COLO668 (cell line): ENCODE measurements at regions not wholly inside any gene's neighbourhood (a gene's known extent, or its start where the extent isn't known, plus 50 kb on each side); places are given as distances from the start of the nearest gene placed in this dataset.

Experiments used
- DNase-seq: peaks from one replicate; lab custom pipeline; 2025; ENCODE audit not compliant: unreplicated experiment; lab: John Stamatoyannopoulos, UW

- no peak for DNase-seq
Measured at GRCh38 chr20:58139849-58140786, 88.3 kb downstream of the ANKRD60 start.

- DNase-seq: no peak
Measured at GRCh38 chr20:58138395-58138794, 90.1 kb downstream of the ANKRD60 start.

DNA sequence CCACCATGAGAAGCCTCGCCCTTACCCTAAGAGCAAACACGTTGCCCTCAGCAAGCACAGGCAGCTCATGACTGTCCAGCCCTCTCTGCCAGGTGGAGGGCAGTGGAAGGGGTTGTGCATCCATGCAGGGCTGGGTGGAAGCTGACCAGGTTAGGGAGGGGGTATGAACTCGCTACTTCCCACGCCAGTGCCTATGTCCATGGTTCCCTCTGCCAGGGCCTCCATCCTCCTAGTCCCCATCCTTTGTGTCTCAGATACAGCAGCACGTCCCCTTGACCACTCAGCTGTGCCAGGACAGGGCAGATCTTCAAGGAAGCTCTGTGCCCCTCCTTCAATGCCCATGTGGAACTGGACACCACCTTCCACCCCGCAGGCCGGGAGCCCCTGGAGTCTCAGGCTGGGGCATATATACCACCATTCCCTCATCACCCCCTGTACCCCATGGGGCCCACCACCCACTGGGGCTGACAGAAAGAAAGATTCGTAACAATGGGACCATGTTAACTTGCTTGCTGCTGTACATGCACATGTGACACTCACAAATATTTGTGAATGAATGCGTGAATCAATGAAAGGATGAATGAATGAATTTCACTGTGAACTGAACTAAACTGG is 90.7 kb downstream of the ANKRD60 start:
- DNase-seq: no peak

- DNase-seq: no peak
Measured at GRCh38 chr20:58137236-58137635, 91.2 kb downstream of the ANKRD60 start.

DNA sequence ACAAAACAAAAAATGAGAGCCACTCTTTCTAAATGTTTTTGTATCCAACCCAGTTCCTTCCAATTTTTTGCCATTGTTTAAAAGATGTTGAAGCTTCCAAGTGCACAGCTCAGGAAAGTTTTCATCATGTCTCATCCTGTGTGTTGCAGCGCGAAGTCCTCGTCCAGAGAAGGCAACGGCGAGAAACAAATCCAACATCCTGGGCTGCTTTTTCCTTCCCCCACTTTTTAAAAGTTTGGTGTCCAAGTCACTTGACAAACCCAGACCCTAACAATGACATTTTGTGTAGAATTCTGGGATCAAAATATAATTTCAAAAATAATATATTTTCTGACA is 92.3 kb downstream of the ANKRD60 start:
- no peak for DNase-seq

DNA sequence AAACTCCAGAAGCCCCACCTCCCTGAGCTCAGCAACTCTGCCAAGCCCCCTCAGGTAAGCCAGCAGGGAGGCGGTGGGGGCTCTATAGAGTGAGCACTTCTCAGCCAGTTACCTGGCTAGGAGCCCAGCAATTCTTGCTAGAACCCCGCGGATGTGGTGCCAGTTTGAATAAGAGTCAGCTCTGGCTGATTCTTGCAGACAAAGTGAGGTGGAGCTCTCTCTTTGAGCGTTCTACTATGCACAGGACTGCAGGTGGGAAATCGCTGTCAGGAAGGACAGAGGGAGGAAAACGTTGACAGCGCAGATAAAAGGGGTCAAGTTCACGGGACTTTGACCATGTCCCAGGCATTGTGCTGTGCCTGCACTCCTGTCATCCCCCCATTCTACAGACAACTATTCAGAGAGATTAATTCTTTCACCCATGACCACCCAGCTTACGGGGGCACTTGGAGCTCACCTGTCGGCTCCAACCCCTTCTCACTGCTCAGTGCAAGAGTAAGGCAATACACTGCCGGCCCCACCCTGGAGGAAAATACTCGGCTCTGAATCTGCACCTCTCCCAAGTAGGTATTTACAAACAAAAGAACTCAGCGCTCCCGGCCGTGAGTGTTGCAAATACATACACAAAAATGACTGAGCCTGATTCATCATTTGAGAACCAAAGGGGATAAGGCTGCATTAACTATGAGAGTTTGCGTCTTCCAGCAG is 92.9 kb downstream of the ANKRD60 start:
- no peak for DNase-seq

DNA sequence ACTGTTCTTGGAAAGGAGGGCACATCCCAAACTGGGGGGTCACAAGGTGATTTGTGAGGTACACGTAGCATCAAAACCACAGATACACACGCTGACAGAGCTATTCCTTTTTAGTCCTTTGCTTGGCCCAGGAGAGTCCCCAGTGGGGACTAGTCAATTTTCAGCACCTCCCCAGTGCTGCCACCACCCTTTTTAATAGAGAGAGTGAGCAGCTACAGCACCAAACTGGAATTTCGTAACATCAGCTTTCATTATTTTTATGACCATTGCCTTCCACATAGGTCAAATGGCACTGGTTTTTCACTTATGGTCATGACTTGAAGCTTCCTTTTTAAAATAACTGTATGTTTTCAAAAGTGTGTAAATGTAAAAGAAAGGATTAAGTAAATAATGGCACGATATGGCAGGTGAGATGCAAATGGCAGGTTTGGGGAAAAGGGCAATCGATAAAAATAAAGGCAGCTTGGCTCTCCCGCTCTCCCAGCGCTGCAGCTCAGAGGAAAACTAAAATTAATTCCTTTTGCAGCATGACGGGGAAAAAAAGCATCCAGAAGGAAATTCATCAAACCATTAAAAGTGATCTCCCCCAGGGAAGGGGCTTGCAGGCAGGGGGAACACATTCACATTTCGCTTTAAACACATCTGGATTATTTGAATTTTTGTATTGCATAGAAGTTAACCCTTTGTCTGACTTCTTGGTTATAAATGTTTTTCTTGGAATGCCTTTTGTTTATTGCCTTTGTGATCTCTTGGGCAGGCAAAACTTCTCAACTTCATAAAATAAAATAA is 95.2 kb downstream of the ANKRD60 start:
- no peak for DNase-seq

DNA sequence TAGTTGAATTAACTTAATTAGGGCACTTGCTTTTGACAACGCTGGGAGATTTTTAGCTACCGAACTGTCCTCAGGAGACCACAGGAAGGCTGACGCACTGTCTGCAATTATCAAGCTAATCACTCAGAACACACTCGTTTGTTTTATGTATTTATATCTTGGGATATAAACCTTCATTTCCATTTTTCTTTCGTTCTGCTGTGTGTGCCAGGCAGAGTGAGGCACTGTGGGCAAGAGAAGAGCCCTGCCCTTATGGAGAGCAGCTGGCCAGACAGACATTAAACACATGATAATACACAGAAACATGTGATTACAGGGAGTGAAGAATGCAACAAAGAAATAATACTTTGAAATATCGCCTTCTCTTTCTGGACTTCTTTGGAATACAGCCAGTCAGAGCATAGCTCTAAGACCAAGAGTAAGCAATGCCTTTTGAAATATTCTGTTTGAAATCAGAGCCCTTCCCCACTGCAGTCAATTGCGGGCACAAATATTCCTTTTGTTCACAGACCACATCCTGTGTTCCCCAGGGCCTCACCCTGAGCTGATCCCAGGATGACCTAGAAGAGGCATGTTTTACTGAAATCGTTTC is 96.8 kb downstream of the ANKRD60 start:
- no peak for DNase-seq

- no peak for DNase-seq
Measured at GRCh38 chr20:58131151-58131550, 97.3 kb downstream of the ANKRD60 start.

- no peak for DNase-seq
Measured at GRCh38 chr20:58130581-58130980, 97.9 kb downstream of the ANKRD60 start.

GRCh38 chr20:58130156-58130555 is 98.3 kb downstream of the ANKRD60 start:
- DNase-seq: no peak

DNA sequence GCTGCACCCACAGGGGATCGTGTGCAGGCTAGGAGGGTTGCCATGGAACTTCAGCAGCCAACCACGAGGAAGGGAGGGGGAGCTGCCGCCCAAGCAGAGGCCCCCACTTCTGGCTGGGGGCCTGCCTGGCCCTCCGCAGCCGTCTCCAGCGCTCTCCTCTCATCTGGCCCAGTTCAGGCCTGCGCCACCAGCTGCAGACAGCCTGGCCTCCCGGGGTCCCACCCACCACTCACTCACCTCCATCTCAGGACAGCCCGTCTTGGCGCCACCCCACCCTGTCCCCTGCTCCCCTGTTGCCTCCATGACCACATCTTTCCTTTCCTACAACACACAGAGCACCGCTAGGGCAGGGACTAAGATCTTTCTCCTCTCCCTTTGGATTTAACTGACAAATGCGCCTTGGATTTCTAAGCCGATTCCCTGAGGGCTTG is 98.7 kb downstream of the ANKRD60 start:
- DNase-seq: no peak

DNA sequence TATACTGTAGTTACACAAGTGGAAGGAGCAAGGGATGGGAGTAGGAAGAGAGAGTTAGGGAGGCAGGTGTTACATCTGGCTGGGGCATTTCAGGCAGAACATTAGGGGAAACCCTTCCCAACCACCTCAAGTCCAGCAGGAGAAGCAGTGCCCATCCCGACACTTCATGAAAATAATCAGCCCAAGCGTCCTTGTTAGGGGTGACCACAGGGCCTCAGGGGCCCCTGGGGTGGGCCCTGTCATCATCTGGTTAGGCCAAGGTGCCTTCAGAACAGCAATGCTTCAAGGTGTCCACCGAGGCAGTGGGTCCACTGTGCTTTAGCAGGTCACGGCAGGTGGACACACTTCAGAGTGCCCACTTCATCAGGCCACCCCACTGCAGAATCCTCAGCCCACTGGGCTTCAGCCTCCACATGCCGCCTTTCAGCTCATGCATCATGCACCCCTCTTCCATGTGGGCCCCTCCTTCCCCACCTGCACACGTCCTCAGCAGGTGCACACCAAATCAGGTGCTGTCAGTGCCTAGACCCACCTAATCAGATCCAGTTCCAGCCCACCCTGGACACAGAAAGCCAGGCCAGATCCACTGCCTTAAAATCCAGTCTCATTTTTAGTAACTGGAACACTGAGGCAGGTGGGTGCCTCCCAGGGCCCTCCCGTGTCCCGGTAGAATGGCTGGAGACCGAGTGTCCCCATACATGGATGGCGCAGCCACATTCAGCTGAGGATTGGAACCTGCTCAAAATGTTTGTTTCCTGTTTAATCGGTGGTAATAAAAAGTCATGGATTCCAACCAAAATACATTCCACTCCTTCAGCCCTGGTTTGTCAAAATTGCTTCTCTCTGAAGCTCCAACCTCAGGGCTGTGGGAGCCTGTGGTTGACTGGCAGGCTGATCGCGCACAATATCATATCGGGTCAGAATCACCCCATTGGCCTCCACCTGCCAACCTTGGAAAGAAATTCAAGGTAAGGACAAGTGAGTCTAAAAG is 99.5 kb downstream of the ANKRD60 start:
- no peak for DNase-seq

DNA sequence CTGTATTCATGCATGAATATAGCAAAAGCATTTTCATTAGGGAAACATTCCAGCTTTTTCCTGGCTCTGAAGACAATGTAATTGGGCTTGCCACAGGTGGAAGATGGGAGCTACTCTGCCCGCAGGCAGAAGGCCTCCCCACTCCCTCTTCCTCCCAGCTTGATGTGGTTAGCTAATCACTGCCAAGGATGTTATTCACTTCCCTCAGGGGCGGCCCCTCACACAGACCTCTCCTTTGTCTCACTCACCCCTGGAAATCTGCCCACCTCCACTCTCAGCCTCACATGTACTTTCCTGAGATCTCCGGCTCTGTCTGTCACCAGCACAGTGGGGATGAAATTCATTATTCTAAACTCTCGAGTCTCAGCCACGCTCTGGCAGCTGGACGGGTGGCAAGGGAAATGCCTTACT is 100.7 kb downstream of the ANKRD60 start:
- no peak for DNase-seq

DNA sequence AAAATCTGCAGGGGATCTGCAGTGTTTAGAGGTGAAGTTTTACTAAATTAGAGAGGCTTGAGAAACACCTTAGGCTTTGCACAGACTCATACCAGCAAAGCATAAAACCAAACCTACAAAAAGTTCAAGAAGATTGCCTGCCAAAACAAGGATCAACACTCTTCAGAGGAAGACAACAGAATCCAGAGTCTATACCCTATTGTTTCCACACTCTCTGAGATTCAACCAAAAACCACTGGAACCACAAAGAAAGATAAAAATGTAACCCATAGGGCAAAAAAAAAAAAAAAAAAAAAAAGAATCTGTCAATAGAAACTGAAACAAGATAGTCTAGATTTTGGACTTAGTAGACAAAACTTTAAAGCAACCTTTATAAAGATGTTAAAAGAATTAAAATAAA is 102.7 kb downstream of the ANKRD60 start:
- DNase-seq: no peak

- no peak for DNase-seq
Measured at GRCh38 chr20:58117944-58118343, 110.5 kb downstream of the ANKRD60 start.

DNA sequence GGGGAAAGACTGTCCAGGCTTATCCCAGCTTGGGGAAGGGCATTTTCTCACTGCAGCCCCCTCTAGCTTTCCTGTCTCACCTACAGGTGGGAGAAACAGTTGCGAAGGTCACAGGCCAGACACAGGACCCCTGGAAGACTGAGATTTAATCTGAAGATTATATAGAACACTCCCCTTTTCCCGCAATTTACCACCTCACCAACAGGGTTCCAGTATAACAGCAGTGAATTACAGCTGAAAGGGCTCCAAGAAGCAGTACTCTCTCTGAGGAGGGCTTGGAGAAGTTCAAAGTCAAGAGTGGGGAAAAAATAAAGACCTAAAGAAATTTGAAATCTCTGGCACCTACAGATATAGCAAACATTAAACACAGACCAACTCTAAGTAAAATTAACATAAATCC is 111.9 kb downstream of the ANKRD60 start:
- DNase-seq: no peak

DNA sequence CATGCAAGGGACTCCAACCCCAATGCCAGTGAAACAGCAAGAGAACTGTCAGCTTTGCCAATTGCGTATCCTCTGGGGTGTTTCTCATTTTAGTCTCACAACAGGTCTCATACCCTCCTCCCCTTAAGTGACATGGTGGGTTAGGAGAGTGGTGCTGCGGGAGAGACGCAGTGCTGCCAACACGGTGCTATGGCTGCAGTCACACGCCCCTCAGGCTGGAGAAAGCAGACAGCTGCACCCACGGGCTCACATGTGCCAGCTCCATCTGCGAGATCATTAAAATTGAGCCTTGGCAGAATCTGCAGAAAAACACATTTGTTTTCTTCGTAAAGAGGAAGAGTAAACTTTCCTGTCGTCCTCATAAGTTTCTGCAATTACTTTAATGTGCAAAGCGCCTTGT is 114.7 kb downstream of the ANKRD60 start:
- no peak for DNase-seq

DNA sequence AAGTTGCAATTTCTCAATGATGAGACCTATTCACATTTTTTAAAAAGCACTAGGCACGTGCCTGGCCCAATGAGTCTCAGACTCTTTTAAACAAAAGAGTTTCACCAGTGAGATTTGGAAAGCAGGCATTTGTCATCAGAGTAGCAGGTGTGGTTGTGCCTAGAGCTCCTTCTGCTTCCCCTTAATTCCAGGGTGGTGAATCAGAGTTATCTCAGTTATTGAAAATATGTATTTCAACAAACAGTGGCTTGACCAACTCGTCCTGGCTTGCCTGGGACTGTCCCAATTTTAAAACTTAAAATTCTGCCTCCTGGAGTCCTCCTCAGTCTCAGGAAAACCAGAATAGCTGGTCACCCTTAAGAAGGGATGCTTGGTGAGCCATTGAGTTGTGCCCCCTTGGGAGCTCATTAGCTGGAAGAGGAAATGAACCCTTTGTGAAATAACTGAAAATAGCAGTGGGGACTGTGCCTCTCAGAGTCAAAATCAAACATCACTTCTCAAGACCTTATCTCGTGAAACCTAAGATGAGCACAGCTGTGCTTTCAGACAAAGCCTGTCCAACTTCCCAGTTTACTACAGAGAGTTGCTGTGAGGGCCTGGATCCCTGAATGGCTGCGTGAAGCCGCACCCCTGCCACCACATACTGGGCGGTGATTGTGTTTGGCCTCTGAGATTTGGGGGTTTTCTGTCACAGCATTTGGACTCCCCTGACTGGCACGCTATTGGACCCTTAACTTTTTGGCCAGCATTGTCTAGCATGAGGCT is 116.3 kb downstream of the ANKRD60 start:
- DNase-seq: no peak
